ENCODE measurements at regions not wholly inside any gene's neighbourhood (a gene's known extent, or its start where the extent isn't known, plus 50 kb on each side); places are given as distances from the start of the nearest gene placed in this dataset.

DNA sequence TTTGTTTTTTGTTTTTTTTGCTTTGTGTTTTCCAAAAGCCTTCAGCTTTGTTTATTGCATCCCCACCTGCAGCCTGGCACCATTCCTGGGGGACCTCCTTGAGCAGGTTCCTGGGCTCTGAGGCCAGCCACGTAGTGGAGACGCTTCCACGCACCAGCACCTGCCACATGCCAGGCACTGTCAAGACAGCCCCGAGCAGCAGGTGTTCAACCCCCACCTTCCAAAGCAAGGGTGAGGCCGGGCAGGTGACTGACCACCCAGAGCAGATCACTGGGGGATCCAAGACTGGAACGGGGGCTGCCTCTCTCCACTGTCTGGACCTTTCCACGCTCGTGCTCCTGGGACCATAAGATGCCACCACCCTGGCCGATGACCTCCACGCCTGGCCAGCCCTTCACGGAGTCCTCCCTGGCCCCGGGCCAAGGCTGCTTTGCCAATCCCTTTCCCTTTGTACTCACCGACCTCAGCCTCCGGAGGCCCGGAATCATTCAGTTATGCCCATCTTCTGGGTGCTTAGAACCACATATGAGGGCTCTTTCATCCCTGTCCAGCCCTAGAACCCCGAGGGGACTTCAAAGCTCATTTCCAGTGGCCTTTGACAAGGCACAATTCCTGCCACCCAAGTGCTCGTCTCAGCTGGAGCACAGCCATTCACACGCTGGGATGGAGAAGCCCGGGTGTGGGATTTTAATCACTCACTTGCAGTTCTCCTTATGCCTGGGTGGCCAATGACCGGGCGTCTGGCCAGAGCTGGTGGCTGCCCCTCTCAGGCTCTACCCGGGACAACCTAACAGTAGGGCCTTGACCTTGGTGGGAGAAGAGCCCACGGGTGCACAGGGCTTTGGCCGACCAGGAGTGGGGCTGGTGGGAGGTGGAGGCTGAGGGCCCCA lies 330.8 kb downstream of the NPHP4 start:
- DNase-seq (ENCODE audit: low read depth), result no peak

- DNase-seq (ENCODE audit: low read depth), result peak; percentile 54
Observed at GRCh38 chr1:5660141-5660935, 331.9 kb downstream of the NPHP4 start.

- no peak for DNase-seq (ENCODE audit: low read depth)
Observed at GRCh38 chr1:5659606-5660005, 332.6 kb downstream of the NPHP4 start.

DNA sequence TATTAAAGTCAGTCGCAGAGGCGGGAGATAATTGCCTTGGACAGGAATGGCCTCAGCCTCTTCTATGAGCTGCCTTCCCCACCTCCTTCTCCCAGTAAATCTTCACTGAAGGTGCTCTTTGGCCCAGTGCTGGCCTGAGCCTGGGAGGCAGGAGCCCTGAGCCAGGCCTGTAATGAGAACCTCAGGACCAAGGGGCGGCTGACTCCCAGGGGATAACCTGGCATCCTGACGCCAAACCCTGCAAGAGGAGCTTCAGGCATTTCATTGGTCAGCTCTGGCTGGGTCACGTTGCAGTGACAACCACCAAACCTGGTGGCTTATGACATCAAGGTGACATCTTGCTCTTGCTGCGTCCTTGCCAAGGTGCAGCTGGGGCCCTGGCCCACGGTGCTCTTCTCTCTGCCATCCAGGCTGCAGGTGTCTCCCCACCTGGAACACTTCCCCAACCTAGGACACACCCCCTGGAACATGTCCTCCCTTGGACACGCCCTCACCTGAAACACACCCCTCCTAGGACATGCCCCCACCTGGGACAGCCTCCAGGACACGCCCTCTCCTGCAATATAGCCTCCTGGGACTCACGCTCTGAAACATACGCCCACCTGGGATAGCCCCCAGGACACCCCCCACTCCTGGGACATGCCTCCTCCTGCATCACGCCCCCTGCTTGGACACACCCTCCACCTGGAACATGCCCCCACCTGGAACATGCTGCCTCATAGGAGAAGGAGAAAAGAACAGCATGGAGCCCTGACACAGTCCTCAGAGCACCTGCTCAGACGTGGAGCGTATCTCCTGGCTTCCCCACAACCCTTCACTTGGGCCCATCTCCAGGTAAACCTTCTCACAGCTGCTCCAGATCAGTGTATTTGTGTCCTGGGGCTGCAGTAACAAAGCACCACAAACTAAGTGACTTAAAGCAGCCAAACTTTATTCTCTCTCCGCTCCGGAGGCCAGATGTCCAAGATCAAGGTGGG lies 333.6 kb downstream of the NPHP4 start:
- no peak for DNase-seq (ENCODE audit: low read depth)

DNA sequence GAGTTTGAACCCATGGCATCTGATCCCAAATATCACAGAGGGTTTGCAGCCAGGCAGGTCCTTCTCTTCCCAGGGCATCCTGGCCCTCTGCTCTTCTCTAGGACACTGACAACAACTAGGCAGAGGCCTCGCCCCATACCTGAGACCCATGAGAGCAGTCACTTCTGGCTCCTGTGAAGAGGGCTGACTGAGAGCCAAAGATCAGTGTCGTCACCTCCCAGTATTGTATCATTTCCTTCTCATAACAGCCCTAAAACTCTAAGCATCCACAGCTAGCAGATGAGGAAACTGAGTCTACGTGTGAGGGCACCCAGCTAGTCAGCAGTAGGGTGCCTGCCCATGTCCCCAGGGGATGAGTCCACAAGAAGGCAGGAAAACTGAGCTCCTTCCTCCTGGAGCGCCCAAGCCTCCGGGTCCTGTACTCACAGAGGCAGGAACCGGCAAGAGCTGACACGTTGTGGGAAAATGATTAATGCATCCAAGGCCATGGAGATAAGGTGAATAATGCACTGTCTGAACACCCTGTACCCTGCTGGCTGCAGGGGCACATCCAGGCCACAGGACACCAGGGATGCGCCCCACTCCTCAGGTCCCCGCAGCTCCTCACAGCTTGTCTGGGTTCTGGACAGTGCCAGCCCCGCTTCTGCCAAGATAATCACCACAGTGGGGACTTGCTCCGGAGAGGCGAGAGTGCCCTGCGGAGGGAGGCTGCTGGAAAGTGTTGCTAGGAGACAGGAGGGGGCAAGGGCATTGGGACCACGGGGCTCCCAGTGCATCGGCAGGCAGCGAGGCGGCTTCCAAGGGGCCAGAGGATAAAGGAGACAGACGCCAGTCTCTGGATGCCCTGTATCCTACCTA lies 340.0 kb downstream of the NPHP4 start:
- no peak for DNase-seq (ENCODE audit: low read depth)

- no peak for DNase-seq (ENCODE audit: low read depth)
Observed at GRCh38 chr1:5651473-5651872, 340.8 kb downstream of the NPHP4 start.

DNA sequence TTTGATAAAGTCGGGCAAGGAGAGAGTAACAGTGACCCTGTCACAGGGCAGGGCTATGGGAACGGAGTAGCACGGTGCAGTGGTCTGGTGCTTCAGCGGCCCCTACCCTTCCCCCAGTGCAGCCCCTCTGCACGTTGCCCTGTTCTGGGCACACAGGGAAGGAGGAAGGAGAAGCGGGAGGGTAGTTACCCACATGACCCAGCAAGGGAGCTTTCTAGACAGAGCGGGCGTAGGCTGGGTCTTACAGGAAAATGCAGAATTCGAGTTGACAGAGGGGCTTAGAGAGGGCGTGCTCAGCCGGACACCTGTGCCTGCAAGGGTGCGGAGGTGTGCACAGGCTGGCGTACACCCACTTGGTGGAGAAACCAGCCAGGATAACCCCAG lies 341.2 kb downstream of the NPHP4 start:
- DNase-seq (ENCODE audit: low read depth), result no peak

- DNase-seq (ENCODE audit: low read depth), result no peak
Observed at GRCh38 chr1:5650283-5651026, 341.8 kb downstream of the NPHP4 start.

GRCh38 chr1:5649795-5650194 lies 342.4 kb downstream of the NPHP4 start:
- DNase-seq (ENCODE audit: low read depth), result no peak

- no peak for DNase-seq (ENCODE audit: low read depth)
Observed at GRCh38 chr1:5649166-5649551, 343.1 kb downstream of the NPHP4 start.

DNA sequence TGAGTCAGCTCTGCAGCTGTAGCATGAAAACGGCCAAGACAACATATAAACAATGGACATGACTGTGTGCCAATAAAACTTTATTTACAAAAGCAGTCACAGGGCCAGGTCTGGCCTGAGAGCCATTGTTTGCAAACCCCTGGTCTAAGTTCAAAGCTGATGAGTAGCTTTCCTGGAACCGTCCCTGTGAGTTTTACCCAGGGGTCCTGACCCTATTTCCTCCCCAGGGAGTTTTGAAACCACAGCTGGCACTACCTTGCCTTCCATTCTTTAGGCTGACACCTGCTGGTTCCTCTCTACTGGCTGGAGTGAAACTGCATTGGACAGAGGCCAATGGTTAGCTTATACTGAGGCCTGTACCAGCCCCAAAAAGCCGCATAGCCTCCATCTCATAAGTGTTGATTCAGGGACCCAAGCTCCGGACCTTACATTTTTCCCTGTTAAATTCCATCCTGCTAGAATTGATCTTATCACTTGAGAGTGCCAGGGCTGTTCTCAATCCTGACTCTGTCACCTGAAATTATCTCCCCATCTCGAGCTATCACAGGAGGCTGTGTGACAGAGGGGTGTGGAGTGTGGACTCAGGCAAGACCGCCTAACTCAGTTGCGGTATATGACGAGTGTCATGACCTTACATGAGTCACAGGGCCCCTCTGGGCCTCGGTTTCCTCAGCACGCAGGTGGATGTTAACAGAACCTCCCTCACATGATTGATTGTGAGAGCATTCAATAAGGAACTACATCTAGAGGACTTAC lies 343.6 kb downstream of the NPHP4 start:
- peak; percentile 55 for DNase-seq (ENCODE audit: low read depth)

- no peak for DNase-seq (ENCODE audit: low read depth)
Observed at GRCh38 chr1:5647234-5647633, 345.0 kb downstream of the NPHP4 start.

DNA sequence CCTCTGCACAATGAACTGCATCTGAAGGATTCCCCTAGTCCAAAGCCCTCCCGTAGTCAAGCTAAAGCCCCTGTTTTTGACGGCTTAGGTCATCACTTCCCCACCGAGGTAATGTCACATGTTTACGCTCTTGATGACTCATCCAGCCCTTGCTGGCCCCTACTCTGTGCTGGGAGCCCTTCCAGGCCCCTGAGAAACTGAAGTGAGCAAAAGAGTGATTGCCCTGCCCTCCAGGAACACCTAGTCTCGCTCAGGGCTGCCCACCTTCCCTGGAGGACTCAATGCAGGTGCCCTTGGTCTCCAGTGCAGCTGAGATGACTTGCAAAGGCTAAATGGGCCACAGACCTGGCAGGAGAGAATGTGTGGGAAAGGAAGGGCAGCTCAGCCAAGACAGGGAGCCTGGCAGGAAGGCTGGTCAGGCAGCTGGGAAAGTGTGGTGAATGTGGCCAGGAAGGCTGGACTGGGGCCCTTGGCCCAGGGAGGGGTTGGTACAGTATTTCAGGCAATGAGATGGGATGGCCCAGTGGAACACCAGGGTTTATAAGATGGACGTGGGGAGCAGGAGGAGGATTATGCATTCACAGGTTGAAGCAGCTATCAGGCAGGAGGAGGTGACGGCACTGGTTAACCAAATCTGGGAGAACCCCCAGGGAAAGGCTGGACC lies 345.6 kb downstream of the NPHP4 start:
- DNase-seq (ENCODE audit: low read depth), result peak; percentile 25

GRCh38 chr1:5645929-5646328 lies 346.3 kb downstream of the NPHP4 start:
- no peak for DNase-seq (ENCODE audit: low read depth)

GRCh38 chr1:5645135-5645399 lies 347.2 kb downstream of the NPHP4 start:
- no peak for DNase-seq (ENCODE audit: low read depth)

DNA sequence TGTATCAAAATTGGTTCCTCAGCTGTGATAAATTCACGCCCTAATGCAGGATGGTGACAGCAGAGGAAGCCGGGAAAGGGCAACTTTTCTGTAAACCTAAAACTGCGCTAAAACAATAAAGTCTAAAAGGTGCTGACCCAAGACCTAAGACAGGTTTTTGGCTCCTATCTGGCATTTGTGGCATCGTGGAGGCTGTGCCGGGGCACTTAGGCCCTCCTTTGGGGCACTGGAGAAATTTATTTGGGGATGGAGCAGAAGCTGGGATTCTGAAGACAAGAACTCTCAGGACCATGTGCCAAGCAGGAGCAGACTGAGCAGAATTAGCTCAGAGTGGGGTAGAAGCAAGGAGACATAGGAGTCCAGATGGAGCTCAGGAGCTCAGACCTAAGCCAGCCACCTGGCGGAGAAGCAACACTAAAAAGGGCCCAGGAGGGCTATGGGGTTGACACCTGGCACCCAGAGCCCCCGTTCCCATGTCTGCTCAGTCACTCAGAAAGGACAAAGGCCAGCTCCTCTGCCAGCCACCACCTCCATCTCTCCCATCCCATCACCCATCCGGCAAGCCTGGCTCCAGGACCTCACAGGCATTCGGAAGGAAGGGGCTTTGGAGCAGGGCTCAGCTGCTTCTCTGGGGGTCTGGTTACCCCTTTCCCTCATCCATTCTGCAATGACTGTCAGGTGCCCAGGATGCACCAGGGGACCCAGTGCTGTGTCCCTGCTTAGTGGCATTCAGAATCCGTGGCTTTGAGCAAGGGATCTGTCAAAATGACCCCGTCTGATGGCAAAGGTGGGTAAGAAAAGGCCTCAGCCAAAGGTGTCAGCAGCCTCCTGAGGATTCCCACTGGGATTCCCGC lies 347.7 kb downstream of the NPHP4 start:
- DNase-seq (ENCODE audit: low read depth), result no peak

DNA sequence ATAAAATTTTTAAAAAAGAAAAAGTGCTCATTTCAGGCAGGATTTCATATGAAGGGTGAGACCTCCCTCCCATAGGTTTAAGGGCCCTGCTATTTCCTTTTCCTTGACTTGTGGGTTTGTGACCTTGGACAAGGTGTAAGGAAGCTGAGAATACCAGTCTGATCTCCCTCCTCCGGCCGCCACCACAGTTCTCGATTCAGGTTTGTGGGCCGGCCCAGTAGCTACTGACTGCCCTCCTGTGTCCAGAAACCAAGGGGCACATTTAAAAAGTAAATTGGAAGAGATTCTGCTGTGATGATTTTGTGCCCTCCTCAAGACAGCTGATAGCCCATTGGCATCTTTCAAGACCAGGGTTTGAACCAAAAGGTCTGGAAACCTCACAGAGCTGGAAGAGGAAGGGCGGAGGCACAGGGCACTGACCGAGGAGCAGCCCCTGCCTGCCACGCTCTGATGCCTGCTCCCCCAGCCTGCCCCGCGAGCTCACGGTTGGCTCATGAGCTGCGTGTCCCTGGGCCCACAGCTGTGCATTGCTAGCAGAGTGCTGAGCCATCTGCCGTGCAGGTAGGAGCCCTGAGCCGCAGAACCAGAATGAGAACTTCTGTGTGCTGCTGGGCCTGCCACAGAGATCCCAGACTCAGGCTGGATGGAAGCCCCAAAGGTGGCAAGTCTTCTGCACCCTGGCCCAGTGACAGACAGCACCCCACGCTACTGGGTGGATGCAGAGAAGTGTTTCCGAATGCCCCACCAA lies 348.7 kb downstream of the NPHP4 start:
- DNase-seq (ENCODE audit: low read depth), result no peak
